CD4-positive, alpha-beta T cell treated with Interferon gamma for 1 hour (primary cell): ENCODE measurements at regions not wholly inside any gene's neighbourhood (a gene's known extent, or its start where the extent isn't known, plus 50 kb on each side); places are given as distances from the start of the nearest gene placed in this dataset.

Source experiments
- DNase-seq: peaks from one replicate; pipeline ENCODE4 v3.0.0-alpha.2; 2020

GRCh38 chr5:58246461-58246944 lies 213.4 kb downstream of the PLK2 start:
- DNase-seq, result no peak

GRCh38 chr5:58245476-58245840 lies 214.4 kb downstream of the PLK2 start:
- no peak for DNase-seq

DNA sequence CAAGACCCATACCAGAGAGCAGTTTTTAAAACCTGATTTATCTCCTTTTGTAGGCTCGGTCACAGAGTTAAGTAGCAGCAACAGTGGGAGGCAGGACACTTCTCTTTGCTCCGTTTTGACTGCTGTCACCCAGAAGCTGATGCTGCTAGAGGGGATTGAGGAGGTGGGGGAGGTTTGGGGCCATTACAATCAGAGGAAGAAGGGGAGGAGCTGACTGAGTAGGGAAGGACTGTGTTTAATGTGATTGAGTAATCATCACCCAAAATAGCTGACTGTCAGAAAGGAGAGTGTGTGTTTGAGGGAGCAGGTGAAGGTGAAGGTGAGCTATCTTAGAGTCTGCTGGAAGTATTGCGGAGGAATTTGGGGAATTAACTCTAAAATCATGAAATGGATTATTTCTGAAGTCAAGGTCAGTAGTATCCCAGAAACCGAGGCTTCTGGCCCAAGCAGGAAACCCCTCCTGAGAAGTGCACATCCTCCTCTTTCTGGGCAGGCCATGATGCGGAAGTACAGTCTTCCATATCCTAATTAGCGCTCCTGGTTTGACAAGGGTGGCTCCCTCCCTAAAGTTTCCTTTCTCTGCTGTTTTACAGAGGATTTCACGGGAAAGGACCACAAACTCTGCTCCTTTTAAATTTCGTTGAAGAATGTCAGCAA lies 214.9 kb downstream of the PLK2 start:
- DNase-seq, result no peak

DNA sequence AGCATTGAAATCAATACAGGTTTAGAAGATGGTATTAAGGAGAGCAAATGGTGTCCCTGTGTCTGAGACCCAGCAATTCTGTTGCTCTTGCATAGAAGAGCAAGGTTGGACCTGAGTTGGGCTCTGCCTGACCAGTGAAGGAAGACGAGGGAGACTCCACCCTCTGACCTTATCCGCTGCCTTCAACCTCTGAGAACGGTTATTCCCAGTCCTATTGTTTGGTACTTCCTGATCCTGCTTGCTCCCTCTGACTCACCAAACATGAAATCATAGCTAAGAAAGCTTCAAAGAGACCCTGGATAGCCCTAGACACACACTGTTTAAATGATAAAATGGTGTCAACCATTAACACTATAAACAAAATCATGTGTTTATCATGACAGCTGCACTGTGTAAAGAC lies 218.5 kb downstream of the PLK2 start:
- DNase-seq, result no peak

DNA sequence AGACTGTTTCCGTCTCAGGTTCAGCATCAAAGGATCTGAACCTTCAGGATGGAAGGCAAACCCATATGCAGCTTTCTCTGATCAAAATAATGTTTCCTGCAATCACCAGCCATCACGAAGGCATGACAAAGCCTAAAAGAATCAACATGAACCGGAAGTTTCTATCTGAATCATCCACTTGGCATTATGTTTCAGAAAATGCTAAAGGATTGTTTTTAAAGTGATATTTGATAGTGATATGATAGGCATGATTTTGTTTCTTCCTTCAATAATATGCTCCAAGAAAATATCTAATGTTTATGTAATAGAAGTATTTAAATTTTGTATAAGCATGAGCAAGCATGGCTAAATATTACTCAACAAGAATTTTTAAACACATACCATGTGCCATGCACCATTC lies 219.6 kb downstream of the PLK2 start:
- DNase-seq, result no peak

DNA sequence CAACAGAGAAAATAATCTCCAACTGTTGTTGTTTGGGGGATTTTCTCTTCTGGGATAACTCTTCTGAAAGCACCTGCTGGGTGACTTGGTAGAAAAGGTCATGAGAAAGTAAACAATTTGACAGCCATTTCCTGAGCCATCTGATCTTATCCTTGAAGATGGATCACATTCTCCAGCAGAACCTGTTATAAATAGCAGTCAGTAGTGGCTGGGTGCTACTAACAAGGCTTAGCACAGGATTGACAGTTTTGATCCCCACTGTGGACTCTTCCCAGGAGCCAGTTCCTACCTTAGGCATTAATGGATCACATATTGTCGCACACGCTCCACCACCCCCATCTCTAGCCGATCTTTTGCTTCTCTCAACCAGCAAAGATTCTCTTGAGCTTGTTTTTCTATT lies 220.2 kb downstream of the PLK2 start:
- DNase-seq, result no peak

DNA sequence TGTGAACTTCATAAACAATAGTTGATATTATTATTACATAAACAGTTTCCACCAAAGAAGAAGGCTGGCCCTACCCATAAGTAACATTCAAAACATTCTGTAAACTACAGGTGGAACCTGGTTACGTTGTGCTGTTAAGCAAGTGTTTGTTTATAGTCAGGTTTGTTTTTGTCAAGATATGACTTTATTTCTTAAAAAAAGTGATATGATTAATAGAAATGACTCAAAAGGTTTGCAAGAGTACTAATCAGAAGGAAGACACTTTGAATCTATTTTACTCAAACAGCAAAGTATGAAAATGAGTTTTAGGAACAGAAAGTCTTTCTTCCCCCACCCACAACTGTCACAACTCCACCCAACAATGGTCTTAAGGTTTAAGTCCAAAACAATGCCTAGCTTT lies 220.8 kb downstream of the PLK2 start:
- DNase-seq, result no peak

DNA sequence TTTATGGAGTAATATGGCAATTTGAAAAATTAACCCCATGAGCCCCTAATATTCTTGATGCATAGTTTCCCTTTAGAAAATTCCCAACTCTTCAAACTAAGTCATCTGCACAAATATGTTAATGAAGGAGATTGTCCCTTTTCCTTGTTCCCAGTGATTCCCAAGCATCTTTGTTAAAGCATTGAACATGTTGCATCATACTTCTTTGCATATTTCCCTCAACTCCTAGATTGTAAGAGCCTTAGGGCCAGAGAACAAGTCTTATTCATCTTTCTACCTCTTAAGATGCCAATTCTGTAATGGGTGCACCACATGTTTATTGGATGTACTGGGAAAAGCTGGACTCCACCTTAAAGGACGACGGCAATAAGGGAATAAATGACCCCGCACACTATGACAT lies 223.4 kb downstream of the PLK2 start:
- DNase-seq, result no peak

- peak; percentile 20 for DNase-seq
These were observed 224.6 kb downstream of the PLK2 start for GRCh38 chr5:58235299-58235698.

- DNase-seq, result no peak
These were observed 227.8 kb downstream of the PLK2 start for GRCh38 chr5:58232130-58232529.

- DNase-seq, result no peak
These were observed 228.8 kb downstream of the PLK2 start for GRCh38 chr5:58231041-58231440.

DNA sequence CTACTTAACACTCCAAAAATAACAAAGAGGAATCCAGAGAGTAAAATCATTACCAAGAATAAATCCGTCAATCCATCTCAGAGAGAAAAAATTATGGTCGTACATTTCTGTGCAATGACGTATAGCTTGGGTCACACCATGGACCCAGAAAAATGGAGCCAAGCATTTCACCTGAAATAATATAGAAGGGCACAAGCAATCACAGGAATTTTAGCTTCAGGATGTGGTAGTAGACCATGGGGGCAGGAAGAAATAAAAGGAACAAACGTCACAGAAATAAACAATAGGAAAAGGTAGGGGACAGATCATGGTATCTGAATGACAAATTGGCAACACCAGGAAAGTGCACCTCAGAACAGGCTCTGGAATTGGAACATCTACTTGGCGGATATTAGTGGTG lies 231.0 kb downstream of the PLK2 start:
- no peak for DNase-seq

GRCh38 chr5:58227858-58228257 lies 232.0 kb downstream of the PLK2 start:
- DNase-seq, result no peak

DNA sequence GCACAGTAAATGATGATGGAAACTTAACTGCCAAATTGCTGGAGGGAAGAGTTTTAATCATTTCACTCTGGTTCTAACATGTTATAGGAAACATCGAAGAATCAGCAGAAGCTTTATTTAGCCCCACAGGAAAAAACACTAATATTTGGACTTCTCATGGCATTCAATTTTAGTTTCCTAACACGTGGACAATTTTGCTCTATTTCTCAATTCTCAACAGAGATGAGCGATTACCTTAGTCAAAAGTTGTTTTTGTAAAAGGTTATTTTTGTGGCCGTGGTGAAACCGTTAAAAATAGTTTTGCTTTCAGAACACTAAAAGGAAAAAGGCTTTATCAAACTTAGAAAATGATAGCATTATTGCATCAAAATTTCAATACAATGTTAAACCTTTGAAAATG lies 235.2 kb downstream of the PLK2 start:
- no peak for DNase-seq

GRCh38 chr5:58224221-58224620 lies 235.7 kb downstream of the PLK2 start:
- DNase-seq, result no peak

- no peak for DNase-seq
These were observed 244.5 kb downstream of the PLK2 start for GRCh38 chr5:58215364-58215763.

- no peak for DNase-seq
These were observed 248.4 kb downstream of the PLK2 start for GRCh38 chr5:58211441-58211840.

GRCh38 chr5:58208674-58209073 lies 251.2 kb downstream of the PLK2 start:
- no peak for DNase-seq

GRCh38 chr5:58207076-58207475 lies 252.8 kb downstream of the PLK2 start:
- no peak for DNase-seq

GRCh38 chr5:58204966-58205365 lies 254.9 kb downstream of the PLK2 start:
- DNase-seq, result no peak

DNA sequence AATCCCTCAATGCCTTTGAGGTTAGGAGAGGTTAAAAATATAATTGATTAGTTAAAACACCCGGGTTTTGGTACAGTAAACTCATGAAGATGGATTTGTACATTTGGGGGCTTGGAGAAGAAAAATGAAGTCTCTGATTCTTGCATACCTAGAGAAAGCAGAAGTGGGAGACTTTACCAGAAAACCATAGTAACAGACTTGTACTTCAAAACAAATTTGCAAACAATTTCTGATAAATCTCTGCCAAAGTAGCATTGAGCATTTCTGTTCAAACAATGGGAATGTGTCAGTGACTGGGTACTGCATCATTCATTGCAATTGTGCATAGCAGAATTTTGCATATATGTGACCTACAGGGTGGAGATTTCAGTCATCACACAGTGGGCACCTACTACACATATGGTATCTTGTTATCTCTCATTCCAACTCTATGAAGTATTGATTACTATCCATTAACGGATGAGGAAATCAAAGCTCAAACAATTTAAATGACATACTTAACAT lies 256.9 kb downstream of the PLK2 start:
- DNase-seq, result no peak

DNA sequence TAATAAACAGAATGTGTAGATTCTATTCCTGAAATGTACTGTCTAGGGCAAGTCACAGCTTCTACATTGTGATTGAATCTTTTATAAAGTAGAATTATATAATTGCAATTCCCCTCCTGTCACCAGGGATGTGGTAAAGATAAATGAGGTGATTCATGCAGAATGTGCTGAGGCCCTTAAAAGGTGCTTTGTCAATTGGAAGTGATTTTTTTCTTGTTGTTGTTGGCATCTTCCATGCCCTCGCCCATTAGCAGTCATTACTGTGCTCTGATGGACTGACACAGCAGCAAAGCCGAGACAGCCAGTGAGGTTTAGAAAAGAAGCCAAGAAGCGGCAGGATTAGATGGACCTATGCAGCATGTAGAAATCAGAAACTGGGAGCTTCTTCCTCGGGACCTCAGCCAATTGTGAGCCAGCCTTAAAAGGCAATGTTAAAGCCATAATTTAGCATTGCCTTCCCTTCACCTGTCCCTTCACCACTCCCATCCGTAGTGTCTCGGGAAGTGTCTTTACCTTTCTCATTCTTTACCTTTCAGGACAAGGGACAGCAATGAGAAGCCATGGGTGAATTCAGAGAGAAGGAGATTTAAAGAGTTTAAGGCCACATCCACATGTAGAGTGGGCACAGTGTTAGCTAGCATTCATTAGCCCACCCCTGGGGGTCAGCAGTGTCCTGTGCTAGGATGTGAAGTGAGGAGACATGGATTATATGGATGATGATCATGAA lies 257.8 kb downstream of the PLK2 start:
- no peak for DNase-seq

DNA sequence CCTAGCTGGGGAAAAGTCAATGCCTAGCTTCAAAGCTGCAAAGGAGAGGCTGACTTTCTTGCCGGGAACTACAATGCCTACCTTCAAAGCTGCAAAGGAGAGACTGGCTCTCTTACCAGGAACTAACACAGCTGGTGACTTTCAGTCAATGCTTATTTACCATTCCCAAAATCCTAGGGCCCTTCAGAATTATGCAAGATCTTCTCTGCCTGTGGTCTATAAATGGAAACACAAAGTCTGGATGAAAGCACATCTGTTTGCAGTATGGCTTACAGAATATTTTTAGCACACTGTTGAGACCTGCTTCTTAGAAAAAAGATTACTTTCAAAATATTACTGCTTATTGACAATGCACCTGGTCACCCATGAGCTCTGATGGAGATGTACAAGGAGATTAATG lies 259.4 kb downstream of the PLK2 start:
- DNase-seq, result no peak

DNA sequence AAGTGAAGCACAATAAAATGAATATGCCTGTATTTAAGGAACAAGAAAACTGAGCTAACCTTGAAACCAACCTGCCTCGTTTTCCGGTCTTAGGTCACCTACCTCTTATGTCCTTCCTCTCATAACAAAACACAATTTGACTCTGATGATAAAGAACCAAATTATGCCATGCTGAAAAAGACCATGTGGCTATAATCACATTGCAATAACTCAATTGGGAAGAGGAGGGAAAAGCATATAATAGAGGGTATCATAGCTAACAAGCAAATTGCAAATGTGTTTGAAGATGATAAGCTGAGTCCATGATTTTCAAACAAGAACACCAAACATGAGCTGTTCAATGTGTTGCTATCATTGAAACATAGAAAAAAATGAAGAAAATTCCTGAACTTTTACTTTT lies 260.8 kb downstream of the PLK2 start:
- DNase-seq, result no peak

- no peak for DNase-seq
These were observed 261.6 kb downstream of the PLK2 start for GRCh38 chr5:58198330-58198729.
